H1 (cell line): ENCODE measurements at regions not wholly inside any gene's neighbourhood (a gene's known extent, or its start where the extent isn't known, plus 50 kb on each side); places are given as distances from the start of the nearest gene placed in this dataset.

Experiments used
- CBX8 ChIP-seq: fragments of 300-800, 300-1000 bp; sonication (generic); IDR thresholded peaks from 2 replicates; pipeline ENCODE4 v1.7.1; 2016; ENCODE audit warnings: low read depth, low read length, borderline replicate concordance
- CHD1 ChIP-seq: IDR thresholded peaks from 2 replicates; pipeline ENCODE4 v1.6.1; 2012; ENCODE audit warnings: low read depth, low read length, improper control_type of control experiment
- EZH2 ChIP-seq: fragments of 200-600 bp; sonication (generic); IDR thresholded peaks from 2 replicates; pipeline ENCODE4 v1.7.1; 2012; ENCODE audit warnings: low read depth, mild to moderate bottlenecking, moderate library complexity, low read length, inconsistent platforms; ENCODE audit not compliant: severe bottlenecking
- TAF1 ChIP-seq: IDR thresholded peaks from 2 replicates; pipeline ENCODE4 v1.6.1; 2011; ENCODE audit warnings: mild to moderate bottlenecking, low read depth, low read length

DNA sequence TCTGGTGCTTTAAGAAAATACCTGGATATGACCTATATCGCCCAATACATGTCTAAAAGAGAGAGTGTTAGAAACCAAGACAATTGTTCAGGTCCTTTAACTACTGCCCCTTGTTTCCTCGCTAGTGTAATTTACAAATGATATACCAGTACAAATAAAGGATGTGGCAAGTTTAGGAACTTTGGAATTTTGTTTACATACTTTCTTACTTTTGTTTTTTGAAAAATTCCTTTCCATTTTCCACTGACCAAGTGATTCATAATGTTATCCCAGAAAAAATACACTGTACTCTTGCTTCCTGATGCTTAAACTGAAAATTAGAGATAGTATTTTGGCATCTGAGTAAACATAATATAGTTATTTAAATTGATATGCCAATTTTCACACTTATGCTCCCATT lies 96.8 kb upstream of the CSNK1A1L start (continued):
- TF ChIP-seq CBX8 (no peak), CHD1 (no peak), EZH2 (no peak), TAF1 (no peak)
